H1 (cell line): ENCODE measurements at regions not wholly inside any gene's neighbourhood (a gene's known extent, or its start where the extent isn't known, plus 50 kb on each side); places are given as distances from the start of the nearest gene placed in this dataset.

Experiments used
- EGR1 ChIP-seq: IDR thresholded peaks from 2 replicates; pipeline ENCODE4 v1.6.1; 2011; ENCODE audit warnings: low read depth, low read length, borderline replicate concordance
- EP300 ChIP-seq, 2 experiments: IDR thresholded peaks; 1 replicate in 1 of 2; 2 replicates in 1 of 2; pipeline ENCODE4 v1.6.1; 2011 to 2012; ENCODE audit warnings: low read depth in 2 of 2, low read length in 2 of 2, mild to moderate bottlenecking in 2 of 2, borderline replicate concordance in 1 of 2, inconsistent platforms in 1 of 2, moderate library complexity in 1 of 2
- HDAC2 ChIP-seq, 2 experiments: fragments of 300-600 bp in 1 of 2; sonication (generic) in 1 of 2; IDR thresholded peaks; 2 replicates each; pipeline ENCODE4 v1.6.1; 2011 to 2012; ENCODE audit warnings: low read depth in 2 of 2, low read length in 2 of 2, mild to moderate bottlenecking in 2 of 2, moderate library complexity in 2 of 2, borderline replicate concordance in 1 of 2, inconsistent platforms in 1 of 2
- PHF8 ChIP-seq: fragments of 200-600 bp; sonication (generic); conservative IDR thresholded peaks from 2 replicates; pipeline ENCODE4 v1.7.1; 2012; ENCODE audit warnings: low read depth, mild to moderate bottlenecking, inconsistent platforms, low read length, moderate library complexity
- POLR2A ChIP-seq, 2 experiments: IDR thresholded peaks; 1 replicate in 1 of 2; 2 replicates in 1 of 2; pipeline ENCODE4 v1.6.1; 2011; ENCODE audit warnings: low read depth in 2 of 2, low read length in 2 of 2, mild to moderate bottlenecking in 2 of 2; ENCODE audit errors: control extremely low read depth in 1 of 2
- POLR2AphosphoS5 ChIP-seq: IDR thresholded peaks from 2 replicates; pipeline ENCODE4 v1.6.1; 2011; ENCODE audit warnings: low read depth, low read length
- SRF ChIP-seq: IDR thresholded peaks from 2 replicates; pipeline ENCODE4 v1.6.1; 2011; ENCODE audit warnings: mild to moderate bottlenecking, low read depth, low read length, moderate library complexity
- SUZ12 ChIP-seq: fragments of 200-600 bp; sonication (generic); IDR thresholded peaks from 2 replicates; pipeline ENCODE4 v1.6.1; 2012; ENCODE audit warnings: mild to moderate bottlenecking, inconsistent platforms, low read length, moderate library complexity, mixed read lengths
- YY1 ChIP-seq: IDR thresholded peaks from 2 replicates; pipeline ENCODE4 v1.6.1; 2011; ENCODE audit warnings: low read depth, mild to moderate bottlenecking, low read length
- ZNF274 ChIP-seq: IDR thresholded peaks from 2 replicates; pipeline ENCODE4 v1.7.0; 2012; ENCODE audit warnings: low read length, borderline replicate concordance; ENCODE audit errors: extremely low read depth
- TF ChIP-seq, protein P1 (sequence below), 3 experiments: IDR thresholded peaks; 1 replicate in 2 of 3; 2 replicates in 1 of 3; pipeline versions ENCODE4 v1.5.1 to v1.6.1; 2011; ENCODE audit warnings: low read length in 3 of 3, mild to moderate bottlenecking in 3 of 3, inconsistent platforms in 2 of 3, low read depth in 1 of 3, moderate library complexity in 1 of 3; ENCODE audit not compliant: insufficient read depth in 1 of 3; ENCODE audit errors: control extremely low read depth in 1 of 3

DNA sequence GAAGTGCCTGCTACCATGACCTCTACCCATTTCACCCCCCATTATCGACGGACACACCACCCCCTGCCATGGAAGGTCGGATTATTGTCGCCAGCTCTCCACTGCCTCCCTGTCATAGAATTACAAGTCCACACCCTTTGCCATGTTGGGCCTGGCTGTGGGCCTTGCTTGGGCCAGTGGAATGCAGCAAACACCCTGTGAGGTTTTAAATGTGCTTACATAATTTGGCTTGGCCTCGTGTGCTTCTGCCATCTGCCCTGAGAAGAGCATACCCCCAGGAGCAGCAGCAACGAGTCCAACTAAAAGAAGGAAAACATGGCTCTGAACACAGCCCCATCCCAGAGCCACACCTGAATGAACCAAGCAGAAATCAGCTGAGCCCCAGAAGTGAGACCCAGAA, 94.1 kb upstream of the PRDM11 start:
- TF ChIP-seq ZNF274 (no peak), POLR2A (IDR thresholded peaks at IDR 0.05; ENCODE audit: control extremely low read depth in 1 of 2, low read depth in 2 of 2, low read length in 2 of 2) (no peak), SRF (no peak), PHF8 (no peak), POLR2AphosphoS5 (no peak), EGR1 (no peak), EP300 (IDR thresholded peaks at IDR 0.05; ENCODE audit: borderline replicate concordance in 1 of 2, low read depth in 2 of 2, low read length in 2 of 2) (no peak), SUZ12 (no peak), HDAC2 (IDR thresholded peaks at IDR 0.05; ENCODE audit: borderline replicate concordance in 1 of 2, low read depth in 2 of 2, low read length in 2 of 2) (no peak), YY1 (no peak)
- TF ChIP-seq, protein P1, sequence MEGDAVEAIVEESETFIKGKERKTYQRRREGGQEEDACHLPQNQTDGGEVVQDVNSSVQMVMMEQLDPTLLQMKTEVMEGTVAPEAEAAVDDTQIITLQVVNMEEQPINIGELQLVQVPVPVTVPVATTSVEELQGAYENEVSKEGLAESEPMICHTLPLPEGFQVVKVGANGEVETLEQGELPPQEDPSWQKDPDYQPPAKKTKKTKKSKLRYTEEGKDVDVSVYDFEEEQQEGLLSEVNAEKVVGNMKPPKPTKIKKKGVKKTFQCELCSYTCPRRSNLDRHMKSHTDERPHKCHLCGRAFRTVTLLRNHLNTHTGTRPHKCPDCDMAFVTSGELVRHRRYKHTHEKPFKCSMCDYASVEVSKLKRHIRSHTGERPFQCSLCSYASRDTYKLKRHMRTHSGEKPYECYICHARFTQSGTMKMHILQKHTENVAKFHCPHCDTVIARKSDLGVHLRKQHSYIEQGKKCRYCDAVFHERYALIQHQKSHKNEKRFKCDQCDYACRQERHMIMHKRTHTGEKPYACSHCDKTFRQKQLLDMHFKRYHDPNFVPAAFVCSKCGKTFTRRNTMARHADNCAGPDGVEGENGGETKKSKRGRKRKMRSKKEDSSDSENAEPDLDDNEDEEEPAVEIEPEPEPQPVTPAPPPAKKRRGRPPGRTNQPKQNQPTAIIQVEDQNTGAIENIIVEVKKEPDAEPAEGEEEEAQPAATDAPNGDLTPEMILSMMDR (IDR thresholded peaks at IDR 0.05; ENCODE audit: control extremely low read depth in 1 of 3, insufficient read depth in 1 of 3, low read depth in 1 of 3, low read length in 3 of 3): no peak
